DMS114 treated with DMSO at 0.1 percent for 48 hours (cell line): ENCODE measurements at regions not wholly inside any gene's neighbourhood (a gene's known extent, or its start where the extent isn't known, plus 50 kb on each side); places are given as distances from the start of the nearest gene placed in this dataset.
"Not testable (repeated sequence)": the region's sequence is repeated elsewhere in the genome, so short reads cannot be mapped to it uniquely, and the experiment has no call there.

ENCODE experiments used
- DNase-seq: peaks from one replicate; lab custom pipeline; 2025; ENCODE audit not compliant: unreplicated experiment; lab: John Stamatoyannopoulos, UW

DNA sequence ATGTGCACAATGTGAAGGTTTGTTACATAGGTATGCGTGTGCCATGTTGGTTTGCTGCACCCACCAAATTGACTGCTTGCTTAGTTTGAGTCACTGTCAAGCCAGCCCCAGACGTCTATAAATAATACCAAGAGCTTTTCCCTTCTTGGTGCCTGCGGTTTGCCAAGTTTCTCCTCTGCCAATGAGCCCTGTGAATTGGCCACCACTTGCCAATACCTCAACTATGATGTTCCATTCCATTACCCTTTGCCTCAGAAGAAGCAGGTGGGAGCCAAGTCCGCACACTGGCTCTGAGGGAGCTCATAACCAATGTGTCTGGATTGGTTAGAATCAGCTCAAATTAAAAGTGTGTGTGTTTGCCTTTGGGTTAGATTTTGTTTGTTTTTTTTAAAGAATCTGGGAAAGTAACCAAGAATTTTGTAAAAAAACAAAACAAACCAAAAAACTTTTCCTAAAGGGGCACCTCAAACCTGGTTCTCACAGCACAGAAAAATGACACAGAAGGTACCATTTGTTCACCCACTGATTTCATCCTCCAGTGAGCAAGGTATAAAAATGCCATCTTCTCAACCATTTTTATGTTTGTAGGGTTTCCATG lies 209.3 kb upstream of the PRNP start:
- DNase-seq = no peak

- DNase-seq = no peak
These were observed 213.3 kb upstream of the PRNP start for GRCh38 chr20:4472906-4473305.

- no peak for DNase-seq
These were observed 215.0 kb upstream of the PRNP start for GRCh38 chr20:4471221-4471620.

DNA sequence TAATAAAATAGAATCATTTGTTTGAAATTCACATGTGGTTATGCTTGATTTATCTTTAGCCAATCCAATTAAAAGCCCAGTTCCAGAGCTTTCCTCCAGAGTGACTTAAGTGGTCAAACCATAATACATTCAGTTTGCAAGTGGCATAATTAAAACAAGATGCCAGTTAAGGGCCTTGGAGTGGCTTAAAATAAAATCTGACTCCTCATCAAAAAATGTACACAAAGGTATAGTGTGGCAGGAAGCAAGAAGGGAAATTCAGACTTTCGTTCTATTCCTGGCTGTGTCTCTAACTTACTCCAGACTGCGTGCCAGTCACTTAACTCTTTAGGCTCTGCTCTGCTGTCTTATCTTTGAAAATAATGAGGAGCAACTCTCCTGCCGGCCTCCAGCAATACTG lies 215.9 kb upstream of the PRNP start:
- DNase-seq = no peak

DNA sequence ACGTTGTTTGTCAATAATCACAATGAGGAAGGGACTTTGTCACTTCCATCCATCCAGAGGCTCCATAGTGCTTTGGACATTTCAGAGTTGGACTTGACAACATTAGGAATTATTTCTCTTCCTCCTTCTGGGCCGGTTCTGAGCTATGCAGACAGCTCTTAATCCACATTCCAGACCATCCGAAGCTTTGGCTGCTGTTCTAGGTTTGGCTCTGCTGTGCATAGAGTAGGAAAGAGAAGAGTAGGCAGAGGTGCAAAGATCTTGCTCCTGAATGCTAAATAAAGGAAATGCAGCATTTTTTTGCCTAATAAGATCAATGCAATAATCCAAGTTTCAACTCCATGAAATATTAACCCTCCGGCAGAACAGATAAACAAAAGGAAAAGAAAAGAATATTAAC lies 216.3 kb upstream of the PRNP start:
- no peak for DNase-seq

DNA sequence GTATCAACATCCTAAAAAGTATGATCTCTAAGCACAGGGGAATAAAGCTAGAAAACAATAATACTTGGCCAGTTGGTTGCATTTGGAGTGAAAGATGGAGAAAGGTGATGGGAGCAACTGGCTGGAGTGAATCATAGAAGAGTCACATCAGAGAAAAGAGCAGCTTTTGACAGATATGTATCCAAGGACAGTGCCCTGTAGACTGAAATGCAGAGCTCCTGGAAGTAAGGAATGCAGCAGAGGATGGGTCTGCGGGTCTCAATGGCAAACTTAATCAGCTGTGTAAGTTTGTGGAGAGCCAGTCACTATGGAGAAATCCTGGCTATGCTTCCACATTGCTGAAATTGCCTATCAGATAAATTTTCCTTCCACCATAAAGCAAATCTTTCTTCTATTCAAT lies 218.1 kb upstream of the PRNP start:
- no peak for DNase-seq

- no peak for DNase-seq
These were observed 216.9 kb upstream of the ADRA1D start for GRCh38 chr20:4465855-4466545.

GRCh38 chr20:4465212-4465611 lies 216.1 kb upstream of the ADRA1D start:
- no peak for DNase-seq

GRCh38 chr20:4462801-4463200 lies 213.7 kb upstream of the ADRA1D start:
- not testable (repeated sequence) for DNase-seq

- no peak for DNase-seq
These were observed 210.0 kb upstream of the ADRA1D start for GRCh38 chr20:4459081-4459480.

GRCh38 chr20:4457566-4458543 lies 208.8 kb upstream of the ADRA1D start:
- DNase-seq = no peak

- DNase-seq = no peak
These were observed 206.9 kb upstream of the ADRA1D start for GRCh38 chr20:4455996-4456395.

DNA sequence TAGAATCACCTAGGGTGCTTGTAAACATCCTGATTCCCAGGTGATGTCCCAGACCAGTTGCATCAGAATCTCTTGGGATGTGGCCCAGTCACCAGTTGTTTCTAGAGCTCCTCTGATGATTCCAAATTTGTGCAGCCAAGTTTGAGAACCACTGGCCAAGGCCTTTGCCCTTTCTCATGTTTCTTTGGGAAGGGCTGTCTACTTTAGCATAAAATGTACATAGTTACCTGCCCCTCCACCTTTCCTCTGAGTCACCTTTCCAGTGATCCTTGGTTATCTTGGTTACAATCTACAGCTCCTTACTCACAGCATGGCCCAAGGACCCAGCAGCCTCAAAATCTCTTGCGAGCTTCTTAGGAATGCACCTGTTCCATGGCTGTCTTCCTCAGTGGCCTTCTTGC lies 206.2 kb upstream of the ADRA1D start:
- no peak for DNase-seq

GRCh38 chr20:4454111-4454510 lies 205.0 kb upstream of the ADRA1D start:
- DNase-seq = no peak

GRCh38 chr20:4453359-4453758 lies 204.3 kb upstream of the ADRA1D start:
- no peak for DNase-seq

DNA sequence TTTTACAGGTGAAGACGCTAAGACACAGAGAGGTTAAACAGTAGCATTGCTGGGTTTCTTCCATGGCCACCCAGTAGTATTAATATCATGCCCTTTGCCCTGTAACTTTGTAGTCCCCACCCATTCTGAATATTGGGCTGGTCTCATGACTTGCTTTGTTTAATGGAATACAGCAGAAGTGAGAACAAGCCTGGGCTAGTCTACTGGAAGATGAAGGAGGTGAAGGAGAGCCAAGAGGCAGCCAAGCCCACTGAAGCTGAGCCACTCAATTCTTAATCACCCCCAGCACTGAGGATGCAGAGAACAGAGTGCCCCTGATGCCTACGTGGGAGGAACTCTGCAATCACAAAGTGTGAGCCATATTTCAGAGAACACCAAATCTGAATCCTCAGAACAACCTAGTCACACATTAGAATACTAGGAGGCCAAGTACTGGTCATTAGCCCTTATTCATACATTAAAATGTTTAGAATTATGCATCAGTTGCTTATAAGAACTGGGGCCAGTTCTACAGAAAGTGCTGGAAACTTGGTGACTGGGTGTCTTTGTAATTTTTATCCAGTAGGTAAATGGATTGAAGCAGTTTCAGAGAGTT lies 202.5 kb upstream of the ADRA1D start:
- DNase-seq = no peak

DNA sequence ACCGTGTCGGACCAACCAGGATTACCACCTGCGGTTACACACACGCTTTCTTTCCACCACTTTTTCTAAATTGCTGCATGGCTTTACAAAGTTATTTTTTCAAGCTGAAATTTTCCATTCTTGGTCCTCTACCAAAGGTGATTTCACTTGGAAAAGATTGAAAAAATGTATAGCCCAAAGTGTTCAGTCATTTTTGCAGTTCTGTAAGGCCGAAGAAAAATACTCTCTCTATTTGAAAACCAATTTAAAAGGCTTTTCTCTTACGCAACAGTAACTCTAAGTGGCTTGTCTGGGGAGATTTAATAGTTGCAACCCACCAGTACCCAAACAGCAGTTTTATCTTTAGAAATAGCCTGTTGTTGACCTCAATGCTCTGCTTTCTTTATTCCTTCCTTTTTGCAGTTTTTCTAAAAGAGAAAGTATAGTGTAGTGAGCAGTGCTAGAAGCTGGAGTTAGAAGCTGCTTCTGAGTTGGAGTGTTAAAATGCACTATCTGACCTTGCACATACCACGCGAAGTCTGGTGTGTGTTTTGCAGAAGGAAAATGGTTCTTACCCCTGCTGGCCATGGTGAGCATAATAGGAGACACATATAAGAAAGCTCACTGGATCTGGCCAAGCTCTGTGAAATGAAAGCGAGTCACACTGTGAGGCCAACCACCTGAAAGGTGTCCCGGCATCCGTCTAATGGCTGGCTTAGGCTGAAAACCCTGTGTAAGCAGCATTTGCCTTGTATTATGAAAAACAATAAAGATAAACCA lies 201.0 kb upstream of the ADRA1D start:
- no peak for DNase-seq

DNA sequence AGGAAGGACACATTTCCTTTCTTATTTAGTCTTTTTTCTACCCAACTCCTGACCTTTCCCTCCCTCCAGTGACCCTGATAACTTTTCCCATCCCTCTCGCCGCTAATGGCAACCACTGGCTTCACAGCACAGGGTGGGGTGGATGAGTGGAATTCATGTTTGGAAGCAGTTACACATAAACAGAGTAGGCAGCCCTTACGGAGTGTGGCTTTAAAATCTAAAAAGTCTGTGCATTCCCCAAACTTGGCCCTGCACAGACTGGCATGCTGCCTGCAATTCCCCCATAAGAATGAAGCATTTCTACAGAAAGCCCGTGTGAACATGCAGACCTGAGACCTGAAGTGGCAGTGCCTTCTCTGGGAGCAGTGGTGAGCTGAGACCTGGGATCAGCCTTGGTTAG lies 196.7 kb upstream of the ADRA1D start:
- no peak for DNase-seq

- no peak for DNase-seq
These were observed 196.2 kb upstream of the ADRA1D start for GRCh38 chr20:4445331-4445730.

DNA sequence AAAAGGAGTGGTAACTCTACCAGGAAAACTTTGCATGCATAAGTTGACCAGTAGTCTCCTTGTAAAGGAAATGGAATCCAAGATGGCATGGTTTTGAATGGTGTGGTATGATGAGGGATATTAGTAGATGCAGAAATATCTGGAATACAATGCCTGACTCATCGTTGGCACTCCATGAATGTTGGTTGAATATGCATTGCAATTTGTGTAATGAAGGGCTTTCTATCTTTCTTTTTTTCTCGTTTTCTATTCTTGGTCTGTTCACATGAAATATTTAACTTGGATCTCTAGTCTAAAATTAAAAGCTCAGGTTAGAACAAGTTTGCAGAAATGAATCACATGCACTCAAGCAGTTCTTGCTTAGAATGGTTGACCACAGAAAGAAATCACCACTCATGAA lies 195.3 kb upstream of the ADRA1D start:
- no peak for DNase-seq

- DNase-seq = no peak
These were observed 193.9 kb upstream of the ADRA1D start for GRCh38 chr20:4443016-4443415.
